Mesenchymal stem cell (in vitro differentiated cells and primary cell): ENCODE measurements at regions not wholly inside any gene's neighbourhood (a gene's known extent, or its start where the extent isn't known, plus 50 kb on each side); places are given as distances from the start of the nearest gene placed in this dataset.

Experiments
- DNase-seq: peaks from one replicate; pipeline ENCODE4 v3.0.0-alpha.2; 2013
- H2AFZ ChIP-seq: one replicate; pipeline ENCODE4 v1.6.1; 2013; ENCODE audit warnings: low read depth, mild to moderate bottlenecking, control low read depth, inconsistent platforms, low read length, moderate library complexity
- H2AK5ac ChIP-seq: 2 replicates; pipeline ENCODE4 v1.6.1; 2013; ENCODE audit warnings: low read length, moderate library complexity, mild to moderate bottlenecking, inconsistent platforms; ENCODE audit not compliant: severe bottlenecking
- H2BK120ac ChIP-seq: one replicate; pipeline ENCODE4 v1.6.1; 2013; ENCODE audit warnings: low read depth, mild to moderate bottlenecking, inconsistent platforms, low read length, moderate library complexity
- H2BK12ac ChIP-seq, 2 experiments: one replicate each; pipeline ENCODE4 v1.6.1; 2013; ENCODE audit warnings: inconsistent platforms in 2 of 2, low read length in 2 of 2, mild to moderate bottlenecking in 2 of 2, moderate library complexity in 2 of 2, control low read depth in 1 of 2
- H2BK15ac ChIP-seq: one replicate; pipeline ENCODE4 v1.6.1; 2013; ENCODE audit warnings: mild to moderate bottlenecking, low read depth, inconsistent platforms; ENCODE audit not compliant: poor library complexity, severe bottlenecking
- H2BK5ac ChIP-seq: 2 replicates; pipeline ENCODE4 v1.6.1; 2013; ENCODE audit warnings: low read depth, mild to moderate bottlenecking, low read length, control low read depth, inconsistent platforms; ENCODE audit not compliant: poor library complexity, severe bottlenecking
- H3K14ac ChIP-seq, 2 experiments: one replicate each; pipeline ENCODE4 v1.6.1; 2013; ENCODE audit warnings: inconsistent platforms in 2 of 2, low read length in 2 of 2, control low read depth in 1 of 2, mild to moderate bottlenecking in 1 of 2, moderate library complexity in 1 of 2
- H3K18ac ChIP-seq, 2 experiments: one replicate each; pipeline ENCODE4 v1.6.1; 2013; ENCODE audit warnings: inconsistent platforms in 2 of 2, low read length in 2 of 2, control low read depth in 1 of 2, low read depth in 1 of 2, mild to moderate bottlenecking in 1 of 2
- H3K23ac ChIP-seq, 2 experiments: one replicate each; pipeline ENCODE4 v1.6.1; 2013; ENCODE audit warnings: inconsistent platforms in 2 of 2, low read length in 2 of 2, mild to moderate bottlenecking in 2 of 2, moderate library complexity in 2 of 2, control low read depth in 1 of 2
- H3K27ac ChIP-seq: 2 replicates; pipeline ENCODE4 v1.5.1; 2013; ENCODE audit warnings: mild to moderate bottlenecking, moderate library complexity, low read length, control low read depth, inconsistent platforms; ENCODE audit not compliant: poor library complexity, severe bottlenecking
- H3K27me3 ChIP-seq, 2 experiments: 2 replicates each; pipeline versions ENCODE4 v1.6.1 to v1.7.0; 2013; ENCODE audit warnings: low read length in 2 of 2, mild to moderate bottlenecking in 2 of 2, moderate library complexity in 2 of 2, control low read depth in 1 of 2, inconsistent platforms in 1 of 2; ENCODE audit not compliant: control insufficient read depth in 1 of 2, insufficient read depth in 1 of 2
- H3K36me3 ChIP-seq, 2 experiments: 2 replicates each; pipeline versions ENCODE4 v1.6.1 to v1.7.0; 2013; ENCODE audit warnings: low read length in 2 of 2, control low read depth in 1 of 2, inconsistent platforms in 1 of 2, low read depth in 1 of 2, mild to moderate bottlenecking in 1 of 2; ENCODE audit not compliant: insufficient read depth in 2 of 2, control insufficient read depth in 1 of 2
- H3K4ac ChIP-seq, 2 experiments: one replicate each; pipeline ENCODE4 v1.6.1; 2013; ENCODE audit warnings: inconsistent platforms in 2 of 2, low read length in 2 of 2, mild to moderate bottlenecking in 2 of 2, moderate library complexity in 2 of 2, control low read depth in 1 of 2, low read depth in 1 of 2
- H3K4me1 ChIP-seq: 2 replicates; pipeline ENCODE4 v1.6.1; 2013; ENCODE audit warnings: low read depth, low read length, control low read depth; ENCODE audit not compliant: control insufficient read depth, insufficient read depth
- H3K4me2 ChIP-seq: 2 replicates; pipeline ENCODE4 v1.6.1; 2013; ENCODE audit warnings: low read length, mild to moderate bottlenecking, inconsistent platforms; ENCODE audit not compliant: poor library complexity, severe bottlenecking
- H3K4me3 ChIP-seq, 2 experiments: 2 replicates each; pipeline versions ENCODE4 v1.5.1 to v1.7.0; 2013; ENCODE audit warnings: low read length in 2 of 2, mild to moderate bottlenecking in 2 of 2, control low read depth in 1 of 2, low read depth in 1 of 2; ENCODE audit not compliant: insufficient read depth in 1 of 2
- H3K79me1 ChIP-seq: replicated peaks from 2 replicates; pipeline ENCODE4 v1.6.1; 2013; ENCODE audit warnings: mild to moderate bottlenecking, control low read depth, low read length, inconsistent platforms; ENCODE audit not compliant: poor library complexity, severe bottlenecking
- H3K9ac ChIP-seq: 2 replicates; pipeline ENCODE4 v1.7.0; 2013; ENCODE audit warnings: mild to moderate bottlenecking, low read length, moderate library complexity
- H3K9me3 ChIP-seq: 2 replicates; pipeline ENCODE4 v1.7.0; 2013; ENCODE audit warnings: mild to moderate bottlenecking, low read length; ENCODE audit not compliant: control insufficient read depth
- H4K8ac ChIP-seq: one replicate; pipeline ENCODE4 v1.6.1; 2013; ENCODE audit warnings: inconsistent platforms, mild to moderate bottlenecking, low read length, moderate library complexity
- H4K91ac ChIP-seq: one replicate; pipeline ENCODE4 v1.6.1; 2013; ENCODE audit warnings: mild to moderate bottlenecking, low read length, inconsistent platforms
- WGBS: methylation state at CpG from one replicate; pipeline ENCODE4 v1.1.7; 2013; ENCODE audit warnings: mixed read lengths; 5-methylcytosine and 5-hydroxymethylcytosine counted together

DNA sequence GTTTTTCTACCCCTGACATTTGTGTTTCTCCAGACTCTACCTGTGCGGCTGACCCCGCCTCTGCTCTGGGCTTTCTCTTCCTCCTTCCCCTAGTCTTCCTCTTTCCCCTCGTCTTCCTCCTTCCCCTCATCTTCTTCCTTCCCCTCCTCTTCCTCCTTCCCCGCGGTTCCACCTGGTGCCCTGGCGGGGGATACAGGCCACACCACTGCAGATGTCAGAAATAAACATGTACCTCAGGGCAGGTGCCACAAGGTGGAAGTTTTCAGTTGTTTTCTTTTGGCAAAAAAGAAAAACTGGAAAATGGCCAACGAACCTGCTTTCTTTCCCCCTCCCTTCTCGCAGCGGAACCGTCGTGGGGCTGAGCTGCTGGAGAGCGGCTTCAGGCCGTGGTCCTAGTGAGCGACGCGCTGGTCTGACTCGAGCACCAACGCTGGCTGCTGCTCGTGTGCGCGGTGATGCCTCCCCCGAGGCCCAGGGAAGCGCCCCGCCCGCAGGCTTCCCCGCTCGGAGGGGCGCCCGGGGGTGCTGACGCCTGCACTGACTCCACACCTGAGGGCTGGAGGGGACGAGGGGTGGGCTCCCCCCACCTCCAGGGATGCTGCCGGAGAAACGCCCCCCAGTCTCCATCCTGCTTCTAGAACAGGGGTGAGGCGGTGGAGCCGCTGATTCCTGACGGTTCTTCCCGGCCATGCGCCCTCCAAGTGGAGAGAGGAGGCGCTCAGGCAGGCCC lies 83.7 kb upstream of the ZNF516 start:
- H3K23ac ChIP-seq, result no peak overlapping the region
- H3K4me1 ChIP-seq, result no peaks in the 10 kb centered on the region
- H3K18ac ChIP-seq, result no peak overlapping the region
- no peaks in the 10 kb centered on the region for H3K36me3 ChIP-seq
- no peak overlapping the region for H2AK5ac ChIP-seq
- peak overlapping the region in 1 of 2 experiments; percentile 27 for H3K4me3 ChIP-seq
- whole genome bisulfite sequencing, result 60% methylated on average over 39 of the region's 39 CpGs
- H3K79me1 ChIP-seq, result no peaks in the 10 kb centered on the region
- DNase-seq, result no peak
- no peak overlapping the region for H4K8ac ChIP-seq
- H4K91ac ChIP-seq, result no peak overlapping the region
- no peak overlapping the region for H3K4ac ChIP-seq
- no peak overlapping the region for H2BK5ac ChIP-seq
- peaks cover 32 to 63% of the 10 kb centered on the region in 2 experiments for H3K27me3 ChIP-seq
- no peak overlapping the region for H3K9ac ChIP-seq
- H3K27ac ChIP-seq, result no peak overlapping the region
- H2BK120ac ChIP-seq, result no peak overlapping the region
- no peak overlapping the region for H3K4me2 ChIP-seq
- H2BK12ac ChIP-seq, result no peak overlapping the region
- H2AFZ ChIP-seq, result no peak overlapping the region
- peak overlapping the region in 1 of 2 experiments; percentile 19 for H3K14ac ChIP-seq
- H3K9me3 ChIP-seq, result no peaks in the 10 kb centered on the region
- H2BK15ac ChIP-seq, result no peak overlapping the region

DNA sequence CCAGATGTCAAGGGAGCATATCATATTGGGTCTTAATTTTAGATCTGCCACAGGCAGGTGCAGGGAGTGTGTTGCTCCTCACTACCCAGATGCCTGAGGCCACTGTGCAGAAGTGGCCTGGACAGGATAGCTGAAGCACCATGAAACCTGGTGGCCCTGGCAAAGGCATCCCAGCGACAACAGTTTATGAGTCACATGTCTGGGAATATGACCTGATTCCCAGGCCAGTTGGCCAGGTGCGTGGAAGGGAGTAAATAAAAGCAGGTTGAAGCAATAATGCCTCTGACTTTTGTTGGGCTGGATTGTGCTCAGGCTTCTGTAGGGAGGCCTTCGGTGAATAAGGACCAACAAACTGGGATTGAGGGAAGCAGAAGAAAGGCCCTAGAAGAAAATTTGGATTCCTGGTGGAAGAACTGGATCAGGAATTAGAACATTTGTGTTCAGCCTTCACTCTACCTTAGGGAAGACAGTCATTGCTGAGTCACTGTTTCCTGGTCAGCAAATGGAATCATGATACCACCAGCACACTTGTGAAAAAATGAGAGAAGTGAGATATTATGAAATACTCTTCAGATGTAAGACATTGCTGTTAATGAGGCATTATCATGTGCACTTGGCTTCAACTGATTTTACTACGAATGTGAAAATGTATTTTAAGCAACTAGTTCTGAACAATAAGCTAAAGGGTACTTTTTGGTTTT lies 78.4 kb upstream of the ZNF516 start:
- Histone ChIP-seq H2AK5ac (peak overlapping the region; percentile 62), H3K4me2 (no peak overlapping the region), H3K9ac (peak overlapping the region; percentile 30), H4K91ac (peak overlapping the region; percentile 39), H2BK120ac (no peak overlapping the region), H3K9me3 (no peaks in the 10 kb centered on the region), H3K79me1 (no peaks in the 10 kb centered on the region), H3K4me3 (no peak overlapping the region), H4K8ac (no peak overlapping the region), H2BK15ac (no peak overlapping the region), H2BK12ac (peak overlapping the region in 1 of 2 experiments; percentile 77), H3K23ac (no peak overlapping the region), H3K14ac (peak overlapping the region in 1 of 2 experiments; percentile 79), H3K27me3 (peaks cover 0 to 10% of the 10 kb centered on the region in 2 experiments), H2BK5ac (no peak overlapping the region), H3K4me1 (peaks cover 3% of the 10 kb centered on the region), H3K27ac (no peak overlapping the region), H3K18ac (peak overlapping the region in 1 of 2 experiments; percentile 18), H3K4ac (no peak overlapping the region), H3K36me3 (no peaks in the 10 kb centered on the region), H2AFZ (no peak overlapping the region)
- WGBS, result 95% methylated on average over 4 of the region's 4 CpGs
- DNase-seq, result peak; percentile 64

DNA sequence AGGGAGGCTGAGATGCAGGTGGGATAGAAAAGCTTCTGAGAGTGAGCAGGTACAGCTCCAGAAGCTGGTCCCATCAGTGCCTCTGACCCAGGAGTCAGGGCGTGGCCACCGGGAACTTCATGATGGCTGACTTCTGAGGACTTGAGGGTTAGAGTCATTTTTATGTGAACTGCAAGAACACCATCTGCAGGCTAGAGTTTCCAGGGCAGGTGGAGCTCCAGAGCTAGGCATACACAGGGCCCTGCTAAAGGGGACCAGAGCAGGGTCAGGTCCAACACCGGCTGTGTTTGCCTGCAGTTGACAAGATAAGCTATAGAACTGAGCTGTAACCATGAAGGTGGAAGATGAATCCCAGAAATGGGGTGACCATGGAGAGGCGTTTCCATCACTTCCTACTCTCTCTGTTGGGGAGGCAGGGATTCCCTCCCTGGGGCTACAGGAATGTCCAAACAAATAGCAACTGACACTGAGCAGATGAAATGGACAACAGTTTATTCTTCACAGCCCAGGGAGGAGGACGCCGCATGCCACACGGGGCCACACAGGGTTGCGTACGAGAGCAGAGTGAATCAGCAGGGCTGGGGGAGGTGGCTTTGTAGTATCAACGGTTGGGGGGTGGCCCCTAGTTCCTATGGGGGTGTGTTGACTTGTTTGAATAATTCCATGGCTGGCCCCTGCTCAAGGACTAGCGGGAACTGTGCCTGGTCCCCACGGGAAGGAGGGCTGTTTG lies 77.6 kb upstream of the ZNF516 start:
- Histone ChIP-seq H3K18ac (no peak overlapping the region), H2AFZ (no peak overlapping the region), H3K9me3 (no peaks in the 10 kb centered on the region), H4K91ac (no peak overlapping the region), H2BK12ac (peak overlapping the region in 1 of 2 experiments; percentile 77), H3K14ac (peak overlapping the region in 1 of 2 experiments; percentile 79), H2AK5ac (no peak overlapping the region), H3K4me3 (no peak overlapping the region), H3K23ac (no peak overlapping the region), H3K79me1 (no peaks in the 10 kb centered on the region), H3K27me3 (peaks cover 0 to 2% of the 10 kb centered on the region in 2 experiments), H4K8ac (no peak overlapping the region), H3K4me2 (no peak overlapping the region), H2BK5ac (no peak overlapping the region), H3K9ac (no peak overlapping the region), H3K4ac (peak overlapping the region in 1 of 2 experiments; percentile 4), H2BK15ac (no peak overlapping the region), H2BK120ac (no peak overlapping the region), H3K4me1 (peaks cover 3% of the 10 kb centered on the region), H3K27ac (no peak overlapping the region), H3K36me3 (no peaks in the 10 kb centered on the region)
- WGBS, result 92% methylated on average over 11 of the region's 12 CpGs
- peak; percentile 17 for DNase-seq

DNA sequence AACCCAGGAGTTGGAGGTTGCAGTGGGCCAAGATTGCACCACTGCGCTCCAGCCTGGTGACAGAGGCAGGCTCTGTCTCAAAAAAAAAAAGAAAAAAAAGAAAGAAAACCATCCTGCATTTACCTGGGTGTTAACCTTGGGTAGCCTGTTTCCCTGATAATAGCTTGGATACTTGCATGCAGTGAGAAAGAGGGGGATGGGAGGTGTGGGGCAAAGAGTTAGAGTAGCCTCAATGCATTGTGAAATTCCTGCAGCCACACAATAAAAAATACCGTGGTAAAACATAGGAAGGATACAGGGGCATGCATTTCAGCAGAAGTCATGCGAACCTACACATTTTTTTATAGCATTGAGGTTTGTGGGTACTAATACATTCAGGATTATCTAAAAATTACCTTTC lies 76.6 kb upstream of the ZNF516 start:
- H3K79me1 ChIP-seq, result no peaks in the 10 kb centered on the region
- no peak overlapping the region for H3K14ac ChIP-seq
- no peak overlapping the region for H2AFZ ChIP-seq
- DNase-seq, result no peak
- no peak overlapping the region for H3K18ac ChIP-seq
- H3K4me1 ChIP-seq, result peaks cover 3% of the 10 kb centered on the region
- no peak overlapping the region for H3K4me2 ChIP-seq
- H3K36me3 ChIP-seq, result no peaks in the 10 kb centered on the region
- H4K8ac ChIP-seq, result no peak overlapping the region
- H2BK15ac ChIP-seq, result no peak overlapping the region
- no CpG with 5 or more reads among the region's 3 CpGs for WGBS
- no peak overlapping the region for H2BK5ac ChIP-seq
- H3K9me3 ChIP-seq, result no peaks in the 10 kb centered on the region
- H2BK12ac ChIP-seq, result no peak overlapping the region
- no peak overlapping the region for H3K23ac ChIP-seq
- no peak overlapping the region for H4K91ac ChIP-seq
- no peak overlapping the region for H2AK5ac ChIP-seq
- H3K27me3 ChIP-seq, result no peaks in the 10 kb centered on the region
- no peak overlapping the region for H3K27ac ChIP-seq
- H2BK120ac ChIP-seq, result no peak overlapping the region
- H3K4me3 ChIP-seq, result no peak overlapping the region
- no peak overlapping the region for H3K9ac ChIP-seq
- H3K4ac ChIP-seq, result no peak overlapping the region
